CD14-positive monocyte (primary cell): ENCODE measurements at regions not wholly inside any gene's neighbourhood (a gene's known extent, or its start where the extent isn't known, plus 50 kb on each side); places are given as distances from the start of the nearest gene placed in this dataset. TPM values are rescaled to one million over a fixed set of nuclear protein-coding genes. Genes with fewer than 3 reads are reported as not detected.

Experiments
- DNase-seq, 3 donors: peaks; one replicate each; pipeline ENCODE4 v3.0.0-alpha.2; 2011 to 2022
- H2AFZ ChIP-seq: 2 replicates; pipeline ENCODE4 v1.6.0; 2012; ENCODE audit warnings: mild to moderate bottlenecking, low read depth, low read length, inconsistent platforms; ENCODE audit not compliant: insufficient read depth, poor library complexity, severe bottlenecking
- H3K27ac ChIP-seq, 2 donors: 1 replicate in 1 of 2; 2 replicates in 1 of 2; pipeline ENCODE4 v1.5.1; 2012 to 2013; ENCODE audit warnings: low read length in 2 of 2, control low read depth in 1 of 2, inconsistent platforms in 1 of 2, low read depth in 1 of 2, mild to moderate bottlenecking in 1 of 2
- H3K27me3 ChIP-seq, 2 donors: one replicate each; pipeline versions ENCODE4 v1.6.0 to v1.6.1; 2011 to 2013; ENCODE audit warnings: low read length in 2 of 2; ENCODE audit not compliant: control insufficient read depth in 2 of 2, insufficient read depth in 2 of 2
- H3K36me3 ChIP-seq, 2 donors: replicated peaks in 1 of 2; 1 replicate in 1 of 2; 2 replicates in 1 of 2; pipeline versions ENCODE4 v1.5.1 to v1.6.1; 2012 to 2013; ENCODE audit warnings: low read length in 2 of 2, control low read depth in 1 of 2, inconsistent platforms in 1 of 2, mild to moderate bottlenecking in 1 of 2; ENCODE audit not compliant: insufficient read depth in 2 of 2, control insufficient read depth in 1 of 2
- H3K4me1 ChIP-seq, 2 donors: 1 replicate in 1 of 2; 2 replicates in 1 of 2; pipeline versions ENCODE4 v1.5.1 to v1.6.1; 2012 to 2013; ENCODE audit warnings: low read length in 2 of 2, control low read depth in 1 of 2, inconsistent platforms in 1 of 2, mild to moderate bottlenecking in 1 of 2, moderate library complexity in 1 of 2; ENCODE audit not compliant: insufficient read depth in 2 of 2, control insufficient read depth in 1 of 2
- H3K4me2 ChIP-seq: replicated peaks from 2 replicates; pipeline ENCODE3; 2012; ENCODE audit warnings: low read length, moderate library complexity, mild to moderate bottlenecking; ENCODE audit not compliant: poor library complexity, severe bottlenecking; ENCODE audit errors: extremely low read depth
- H3K4me3 ChIP-seq, 3 experiments: fragments of 200-600 bp in 1 of 3; sonication (generic) in 1 of 3; replicated peaks in 1 of 3; 1 replicate in 2 of 3; 2 replicates in 1 of 3; pipeline ENCODE4 v1.5.1; 2011 to 2013; ENCODE audit warnings: low read length in 3 of 3, mild to moderate bottlenecking in 3 of 3, control low read depth in 2 of 3, low read depth in 2 of 3, inconsistent platforms in 1 of 3, moderate library complexity in 1 of 3
- H3K79me2 ChIP-seq: 2 replicates; pipeline ENCODE4 v1.6.0; 2012; ENCODE audit warnings: mild to moderate bottlenecking, control low read depth, inconsistent platforms, low read length, moderate library complexity; ENCODE audit not compliant: insufficient read depth
- H3K9ac ChIP-seq: 2 replicates; pipeline ENCODE4 v1.6.0; 2017; ENCODE audit warnings: low read length, mild to moderate bottlenecking; ENCODE audit not compliant: insufficient read depth, poor library complexity, severe bottlenecking
- H3K9me3 ChIP-seq, 2 donors: replicated peaks in 1 of 2; 1 replicate in 1 of 2; 2 replicates in 1 of 2; pipeline versions ENCODE4 v1.5.1 to v1.6.1; 2012 to 2013; ENCODE audit warnings: low read length in 2 of 2, control low read depth in 1 of 2; ENCODE audit not compliant: control insufficient read depth in 1 of 2, insufficient read depth in 1 of 2
- H4K20me1 ChIP-seq: 2 replicates; pipeline ENCODE4 v1.6.0; 2012; ENCODE audit warnings: mild to moderate bottlenecking, low read length, control low read depth, moderate library complexity; ENCODE audit not compliant: insufficient read depth
- H3K27ac Mint-ChIP-seq, 7 donors: one replicate each; pipeline ENCODE4 v1.8.0; 2020; ENCODE audit warnings: mild to moderate bottlenecking in 7 of 7, mixed read lengths in 7 of 7, moderate library complexity in 6 of 7, inconsistent platforms in 2 of 7
- H3K27me3 Mint-ChIP-seq, 3 donors: one replicate each; pipeline ENCODE4 v1.8.0; 2021 to 2022; ENCODE audit warnings: low read depth in 3 of 3, mild to moderate bottlenecking in 3 of 3, mixed read lengths in 3 of 3, moderate library complexity in 3 of 3, inconsistent platforms in 1 of 3
- H3K36me3 Mint-ChIP-seq, 2 donors: one replicate each; pipeline ENCODE4 v1.8.0; 2020; ENCODE audit warnings: mixed read lengths in 2 of 2, inconsistent platforms in 1 of 2, mild to moderate bottlenecking in 1 of 2
- H3K4me1 Mint-ChIP-seq: one replicate; pipeline ENCODE4 v1.8.0; 2020; ENCODE audit warnings: mild to moderate bottlenecking, mixed read lengths
- H3K4me3 Mint-ChIP-seq, 2 donors: one replicate each; pipeline ENCODE4 v1.8.0; 2020; ENCODE audit warnings: mild to moderate bottlenecking in 2 of 2, mixed read lengths in 2 of 2, moderate library complexity in 1 of 2
- H3K9me3 Mint-ChIP-seq, 7 donors: one replicate each; pipeline ENCODE4 v1.8.0; 2020 to 2022; ENCODE audit warnings: mixed read lengths in 7 of 7, mild to moderate bottlenecking in 6 of 7, moderate library complexity in 6 of 7, inconsistent platforms in 2 of 7
- CTCF ChIP-seq: fragments of 200-600 bp; IDR thresholded peaks from one replicate; pipeline ENCODE4 v1.8.0; 2022; ENCODE audit warnings: antibody characterized with exemption, mild to moderate bottlenecking
- WGBS: methylation state at CpG from one replicate; pipeline ENCODE4 v1.1.5; 2013; ENCODE audit warnings: missing lambda C conversion rate; ENCODE audit not compliant: insufficient coverage; 5-methylcytosine and 5-hydroxymethylcytosine counted together
- intact Hi-C, 2 donors: fragments of 100-400 bp; cut with micrococcal nuclease; formaldehyde crosslinking; loops; one replicate each; pipeline versions ENCODE4 v1.15.0 to v1.15.1; 2023
- small RNA-seq: library from RNA; depleted of rRNA; stranded (forward); fragments of <200 nt; gene quantifications from one replicate; pipeline ENCODE3, GENCODE V24; 2012; ENCODE audit warnings: low read depth; ENCODE audit not compliant: insufficient read length

DNA sequence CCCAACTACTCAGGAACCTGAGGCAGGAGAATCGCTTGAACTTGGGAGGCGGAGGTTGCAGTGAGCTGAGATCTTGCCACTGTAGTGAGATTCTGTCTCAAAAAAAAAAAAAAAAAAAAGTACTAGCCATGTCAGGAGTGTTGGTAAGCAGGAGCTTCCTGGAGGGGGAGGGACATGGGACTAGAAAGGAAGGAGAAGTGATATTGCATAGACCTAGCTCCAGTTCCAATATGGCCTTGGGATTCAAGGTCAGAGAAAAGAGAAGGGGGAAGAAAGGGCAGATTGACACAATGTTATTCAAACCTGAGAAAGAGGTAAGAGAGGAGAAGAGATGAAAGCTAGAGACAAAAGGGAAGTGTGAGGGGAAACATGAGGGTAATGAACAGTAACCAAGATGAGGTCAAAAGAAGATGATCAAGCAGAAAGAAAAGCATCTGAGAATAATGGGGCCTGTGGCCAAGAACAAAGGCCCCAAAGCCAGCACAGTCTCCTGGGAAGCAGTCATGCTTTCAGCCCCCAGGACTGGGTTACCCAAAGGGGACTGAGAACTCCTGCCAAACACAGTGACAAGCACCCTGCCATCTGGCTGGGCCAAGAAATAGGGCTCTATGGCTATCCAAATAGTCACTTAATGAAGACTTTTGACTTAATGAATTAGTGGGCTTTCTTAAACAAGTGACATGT, 51.7 kb upstream of the FTH1 start:
- Histone ChIP-seq H3K4me1 (peaks cover 28 to 37% of the 10 kb centered on the region in 2 donors), H2AFZ (no peak overlapping the region), H3K9ac (peak overlapping the region; percentile 1), H3K4me2 (no peak overlapping the region), H3K27me3 (no peaks in the 10 kb centered on the region), H3K79me2 (no peaks in the 10 kb centered on the region), H3K9me3 (peaks cover 10 to 16% of the 10 kb centered on the region in 2 donors), H3K4me3 (no peak overlapping the region), H3K36me3 (no peaks in the 10 kb centered on the region), H3K27ac (peak overlapping the region; percentile 48 to 72), H4K20me1 (no peaks in the 10 kb centered on the region)
- H3K4me3 Mint-ChIP-seq, result peak overlapping the region in 1 of 2 donors; percentile 44
- DNase-seq, result peak; percentile 56 to 63 (median 61)
- H3K27ac Mint-ChIP-seq, result peak overlapping the region; percentile 87 to 95 (median 92)
- H3K27me3 Mint-ChIP-seq, result peaks cover 0 to 9% (median 0%) of the 10 kb centered on the region in 3 donors
- H3K36me3 Mint-ChIP-seq, result peaks cover 5 to 6% of the 10 kb centered on the region in 2 donors
- no peak for TF ChIP-seq CTCF
- peaks cover 10 to 21% (median 14%) of the 10 kb centered on the region in 7 donors for H3K9me3 Mint-ChIP-seq
- no CpG with 5 or more reads among the region's 2 CpGs for WGBS
- intact Hi-C loops, result loop anchor here in 1 of 2 donors (5.0 kb wide), 1 partner anchor 37 kb away; no protein-coding TSS in a partner anchor
- peaks cover 41% of the 10 kb centered on the region for H3K4me1 Mint-ChIP-seq

DNA sequence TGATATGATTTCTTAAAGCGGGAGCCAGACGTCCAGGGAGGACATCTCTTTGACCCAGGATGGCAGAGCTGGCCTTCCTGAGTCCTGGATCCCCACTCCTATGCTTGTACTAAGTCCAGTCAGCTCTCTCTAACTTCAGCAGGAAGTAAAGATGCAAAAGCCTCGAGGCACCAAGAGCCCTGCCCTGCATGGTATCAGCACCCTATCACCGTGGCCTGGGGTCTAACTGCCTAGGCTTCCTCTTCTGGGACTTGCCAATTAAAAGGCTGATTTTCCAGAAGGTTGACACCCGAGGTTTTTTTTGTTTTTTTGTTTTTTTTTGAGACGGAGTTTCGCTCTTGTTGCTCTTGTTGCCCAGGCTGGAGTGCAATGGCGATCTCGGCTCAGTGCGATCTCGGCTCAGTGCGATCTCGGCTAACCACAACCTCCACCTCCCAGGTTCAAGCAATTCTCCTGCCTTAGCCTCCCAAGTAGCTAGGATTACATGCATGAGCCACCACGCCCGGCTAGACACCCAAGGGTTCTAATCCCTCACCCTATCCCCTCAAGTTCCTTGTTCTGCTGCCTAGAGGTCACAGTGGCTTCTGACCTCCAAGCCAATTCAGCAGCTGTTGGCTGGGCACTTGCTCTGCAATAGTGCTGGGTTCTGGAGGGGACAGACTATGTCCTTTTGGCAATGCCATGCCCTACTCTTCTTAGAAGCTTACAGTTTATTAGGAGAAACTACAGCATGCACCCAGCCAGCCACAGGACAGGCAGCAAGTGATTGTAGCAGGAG, 50.6 kb upstream of the FTH1 start:
- Mint-ChIP-seq H3K4me3 (peak overlapping the region in 1 of 2 donors; percentile 4), H3K27ac (peak overlapping the region in 6 of 7 donors; percentile 82 to 94 (median 90)), H3K9me3 (peaks cover 10 to 21% (median 14%) of the 10 kb centered on the region in 7 donors), H3K4me1 (peaks cover 39% of the 10 kb centered on the region), H3K36me3 (peaks cover 5 to 6% of the 10 kb centered on the region in 2 donors), H3K27me3 (peaks cover 0 to 9% (median 0%) of the 10 kb centered on the region in 3 donors)
- Histone ChIP-seq H3K79me2 (no peaks in the 10 kb centered on the region), H3K4me1 (peaks cover 26 to 35% of the 10 kb centered on the region in 2 donors), H3K9me3 (peaks cover 10 to 16% of the 10 kb centered on the region in 2 donors), H3K4me3 (no peak overlapping the region), H3K9ac (no peak overlapping the region), H4K20me1 (no peaks in the 10 kb centered on the region), H3K4me2 (no peak overlapping the region), H3K27me3 (no peaks in the 10 kb centered on the region), H3K36me3 (no peaks in the 10 kb centered on the region), H3K27ac (peak overlapping the region; percentile 3 to 20), H2AFZ (no peak overlapping the region)
- DNase-seq, result no peak
- intact Hi-C loops, result loop anchor here in 1 of 2 donors (5.0 kb wide), 1 partner anchor 36 kb away; no protein-coding TSS in a partner anchor
- 92% methylated on average over 10 of the region's 15 CpGs for WGBS
- no peak for TF ChIP-seq CTCF

Small RNA genes in the stretch of these regions (small RNA-seq; reads per million reads assigned to genes)
- not detected for gene AP003733.2
